ENCODE measurements at regions not wholly inside any gene's neighbourhood (a gene's known extent, or its start where the extent isn't known, plus 50 kb on each side); places are given as distances from the start of the nearest gene placed in this dataset.
A peak's percentile ranks its signal among the peaks of the same experiment; 100 is the strongest.

GRCh38 chr5:100424787-100425186, 110.4 kb upstream of the FAM174A start:
- no peak for TF ChIP-seq EZH2 (IDR thresholded peaks at IDR 0.05; ENCODE audit: low read length, missing control alignments)
- TF ChIP-seq CTCF (conservative IDR thresholded peaks at IDR 0.05 in 1 of 2, IDR thresholded peaks at IDR 0.05 in 1 of 2; ENCODE audit: low read depth in 1 of 2, low read length in 2 of 2), result no peak
- H3K4me3 ChIP-seq (replicated peaks in 1 of 4; ENCODE audit: control extremely low read depth in 1 of 4, insufficient read depth in 1 of 4, low read depth in 3 of 4, low read length in 4 of 4), result no peak overlapping the region
- H3K27ac ChIP-seq (ENCODE audit: insufficient read depth, low read length), result no peak overlapping the region
- no peaks in the 10 kb centered on the region for H4K20me1 ChIP-seq (ENCODE audit: control insufficient read depth, extremely low read depth, insufficient read depth, low read length)
- H2AFZ ChIP-seq (ENCODE audit: low read length), result no peak overlapping the region
- H3K79me2 ChIP-seq (ENCODE audit: control insufficient read depth, insufficient read depth, low read length), result no peaks in the 10 kb centered on the region
- H3K9me3 ChIP-seq (ENCODE audit: control insufficient read depth, insufficient read depth, low read depth, low read length), result no peaks in the 10 kb centered on the region
- no peak for DNase-seq (ENCODE audit: low read depth in 2 of 2)
- no peaks in the 10 kb centered on the region for H3K4me1 ChIP-seq (ENCODE audit: control insufficient read depth, extremely low read depth, insufficient read depth, low read length)
- no peak overlapping the region for H3K9ac ChIP-seq (ENCODE audit: insufficient read depth, low read length)
- no peaks in the 10 kb centered on the region for H3K36me3 ChIP-seq (ENCODE audit: control insufficient read depth, insufficient read depth, low read length)
- H3K27me3 ChIP-seq (ENCODE audit: control insufficient read depth, insufficient read depth, low read length), result no peaks in the 10 kb centered on the region
- no peak overlapping the region for H3K4me2 ChIP-seq (ENCODE audit: extremely low read depth, insufficient read depth, low read length)

- H3K36me3 ChIP-seq (ENCODE audit: control insufficient read depth, insufficient read depth, low read length), result no peaks in the 10 kb centered on the region
- H3K79me2 ChIP-seq (ENCODE audit: control insufficient read depth, insufficient read depth, low read length), result no peaks in the 10 kb centered on the region
- no peaks in the 10 kb centered on the region for H3K27me3 ChIP-seq (ENCODE audit: control insufficient read depth, insufficient read depth, low read length)
- no peaks in the 10 kb centered on the region for H3K4me1 ChIP-seq (ENCODE audit: control insufficient read depth, extremely low read depth, insufficient read depth, low read length)
- H3K4me3 ChIP-seq (replicated peaks in 1 of 4; ENCODE audit: control extremely low read depth in 1 of 4, insufficient read depth in 1 of 4, low read depth in 3 of 4, low read length in 4 of 4), result no peak overlapping the region
- H3K9ac ChIP-seq (ENCODE audit: insufficient read depth, low read length), result no peak overlapping the region
- no peak overlapping the region for H3K27ac ChIP-seq (ENCODE audit: insufficient read depth, low read length)
- no peak overlapping the region for H3K4me2 ChIP-seq (ENCODE audit: extremely low read depth, insufficient read depth, low read length)
- no peaks in the 10 kb centered on the region for H4K20me1 ChIP-seq (ENCODE audit: control insufficient read depth, extremely low read depth, insufficient read depth, low read length)
- no peaks in the 10 kb centered on the region for H3K9me3 ChIP-seq (ENCODE audit: control insufficient read depth, insufficient read depth, low read depth, low read length)
- no peak overlapping the region for H2AFZ ChIP-seq (ENCODE audit: low read length)
- DNase-seq (ENCODE audit: low read depth in 2 of 2), result peak in 1 of 2 donors; percentile 42
- TF ChIP-seq EZH2 (IDR thresholded peaks at IDR 0.05; ENCODE audit: low read length, missing control alignments) (no peak), CTCF (conservative IDR thresholded peaks at IDR 0.05 in 1 of 2, IDR thresholded peaks at IDR 0.05 in 1 of 2; ENCODE audit: low read depth in 1 of 2, low read length in 2 of 2) (no peak)
These were observed 111.2 kb upstream of the FAM174A start for GRCh38 chr5:100424017-100424416.

GRCh38 chr5:100423330-100423729, 111.8 kb upstream of the FAM174A start:
- no peaks in the 10 kb centered on the region for H3K9me3 ChIP-seq (ENCODE audit: control insufficient read depth, insufficient read depth, low read depth, low read length)
- no peak overlapping the region for H3K4me2 ChIP-seq (ENCODE audit: extremely low read depth, insufficient read depth, low read length)
- no peak for DNase-seq (ENCODE audit: low read depth in 2 of 2)
- H3K36me3 ChIP-seq (ENCODE audit: control insufficient read depth, insufficient read depth, low read length), result no peaks in the 10 kb centered on the region
- no peaks in the 10 kb centered on the region for H3K79me2 ChIP-seq (ENCODE audit: control insufficient read depth, insufficient read depth, low read length)
- no peaks in the 10 kb centered on the region for H3K4me1 ChIP-seq (ENCODE audit: control insufficient read depth, extremely low read depth, insufficient read depth, low read length)
- no peaks in the 10 kb centered on the region for H4K20me1 ChIP-seq (ENCODE audit: control insufficient read depth, extremely low read depth, insufficient read depth, low read length)
- H2AFZ ChIP-seq (ENCODE audit: low read length), result no peak overlapping the region
- no peak for TF ChIP-seq CTCF (conservative IDR thresholded peaks at IDR 0.05 in 1 of 2, IDR thresholded peaks at IDR 0.05 in 1 of 2; ENCODE audit: low read depth in 1 of 2, low read length in 2 of 2)
- TF ChIP-seq EZH2 (IDR thresholded peaks at IDR 0.05; ENCODE audit: low read length, missing control alignments), result no peak
- H3K9ac ChIP-seq (ENCODE audit: insufficient read depth, low read length), result no peak overlapping the region
- H3K4me3 ChIP-seq (replicated peaks in 1 of 4; ENCODE audit: control extremely low read depth in 1 of 4, insufficient read depth in 1 of 4, low read depth in 3 of 4, low read length in 4 of 4), result no peak overlapping the region
- H3K27ac ChIP-seq (ENCODE audit: insufficient read depth, low read length), result no peak overlapping the region
- H3K27me3 ChIP-seq (ENCODE audit: control insufficient read depth, insufficient read depth, low read length), result no peaks in the 10 kb centered on the region

All from fibroblast of lung (primary cell).